BE2C (cell line): ENCODE measurements at regions not wholly inside any gene's neighbourhood (a gene's known extent, or its start where the extent isn't known, plus 50 kb on each side); places are given as distances from the start of the nearest gene placed in this dataset.

Source experiments
- DNase-seq: peaks from one replicate; pipeline ENCODE4 v3.0.0-alpha.2; 2020
- H3K27me3 ChIP-seq: fragments of 250-450 bp; sonication (Bioruptor Pico); 2 replicates; pipeline ENCODE4 v1.5.1; 2020; ENCODE audit warnings: mild to moderate bottlenecking
- H3K36me3 ChIP-seq: fragments of 250-450 bp; sonication (Bioruptor Pico); 2 replicates; pipeline ENCODE4 v1.5.1; 2020; ENCODE audit warnings: mild to moderate bottlenecking
- H3K4me1 ChIP-seq: fragments of 250-450 bp; sonication (Bioruptor Pico); 2 replicates; pipeline ENCODE4 v1.5.1; 2020
- H3K4me3 ChIP-seq: 2 replicates; pipeline ENCODE4 v1.5.1; 2011; ENCODE audit warnings: low read depth, low read length
- H3K9me3 ChIP-seq: fragments of 250-450 bp; sonication (Bioruptor Pico); 2 replicates; pipeline ENCODE4 v1.5.1; 2020
- CTCF ChIP-seq: IDR thresholded peaks from 2 replicates; pipeline ENCODE4 v1.5.1; 2012; ENCODE audit warnings: mild to moderate bottlenecking, low read depth, low read length

- no peak overlapping the region for H3K4me3 ChIP-seq
- H3K9me3 ChIP-seq, result no peaks in the 10 kb centered on the region
- no peak for DNase-seq
- no peak for TF ChIP-seq CTCF
- no peaks in the 10 kb centered on the region for H3K27me3 ChIP-seq
- H3K4me1 ChIP-seq, result no peaks in the 10 kb centered on the region
- H3K36me3 ChIP-seq, result no peaks in the 10 kb centered on the region
Measured at GRCh38 chr2:106954304-106954703, 68.3 kb upstream of the ST6GAL2 start.

GRCh38 chr2:106956416-106956815 is 70.4 kb upstream of the ST6GAL2 start:
- H3K36me3 ChIP-seq, result no peaks in the 10 kb centered on the region
- no peaks in the 10 kb centered on the region for H3K4me1 ChIP-seq
- no peaks in the 10 kb centered on the region for H3K9me3 ChIP-seq
- no peak for TF ChIP-seq CTCF
- H3K27me3 ChIP-seq, result no peaks in the 10 kb centered on the region
- peak; percentile 26 for DNase-seq
- H3K4me3 ChIP-seq, result peak overlapping the region; percentile 37

- no peak for TF ChIP-seq CTCF
- Histone ChIP-seq H3K27me3 (no peaks in the 10 kb centered on the region), H3K4me3 (peak overlapping the region; percentile 37), H3K36me3 (no peaks in the 10 kb centered on the region), H3K4me1 (no peaks in the 10 kb centered on the region), H3K9me3 (no peaks in the 10 kb centered on the region)
- DNase-seq, result peak; percentile 61
Measured at GRCh38 chr2:106956879-106957278, 70.9 kb upstream of the ST6GAL2 start.

- no peak for TF ChIP-seq CTCF
- no peak overlapping the region for H3K4me3 ChIP-seq
- H3K9me3 ChIP-seq, result no peaks in the 10 kb centered on the region
- H3K4me1 ChIP-seq, result no peaks in the 10 kb centered on the region
- DNase-seq, result no peak
- H3K36me3 ChIP-seq, result no peaks in the 10 kb centered on the region
- H3K27me3 ChIP-seq, result no peaks in the 10 kb centered on the region
Measured at GRCh38 chr2:106959975-106960682, 74.2 kb upstream of the ST6GAL2 start.

- no peaks in the 10 kb centered on the region for H3K9me3 ChIP-seq
- no peaks in the 10 kb centered on the region for H3K4me1 ChIP-seq
- H3K36me3 ChIP-seq, result no peaks in the 10 kb centered on the region
- H3K4me3 ChIP-seq, result no peak overlapping the region
- TF ChIP-seq CTCF, result no peak
- no peaks in the 10 kb centered on the region for H3K27me3 ChIP-seq
- DNase-seq, result peak; percentile 4
Measured at GRCh38 chr2:106960683-106961161, 74.8 kb upstream of the ST6GAL2 start.

- DNase-seq, result no peak
- H3K4me3 ChIP-seq, result no peak overlapping the region
- no peaks in the 10 kb centered on the region for H3K9me3 ChIP-seq
- TF ChIP-seq CTCF, result no peak
- H3K36me3 ChIP-seq, result no peaks in the 10 kb centered on the region
- H3K4me1 ChIP-seq, result no peaks in the 10 kb centered on the region
- H3K27me3 ChIP-seq, result no peaks in the 10 kb centered on the region
Measured at GRCh38 chr2:106961328-106961727, 75.4 kb upstream of the ST6GAL2 start.
